ENCODE measurements at regions not wholly inside any gene's neighbourhood (a gene's known extent, or its start where the extent isn't known, plus 50 kb on each side); places are given as distances from the start of the nearest gene placed in this dataset.

- no peak for DNase-seq
Observed at GRCh38 chr6:14276667-14277404, 159.3 kb downstream of the CD83 start.

GRCh38 chr6:14277405-14277930 is 159.9 kb downstream of the CD83 start:
- no peak for DNase-seq

- no peak for DNase-seq
Observed at GRCh38 chr6:14278006-14278405, 160.4 kb downstream of the CD83 start.

- no peak for DNase-seq
Observed at GRCh38 chr6:14278446-14278845, 160.9 kb downstream of the CD83 start.

- no peak for DNase-seq
Observed at GRCh38 chr6:14280006-14280510, 162.5 kb downstream of the CD83 start.

- DNase-seq, result no peak
Observed at GRCh38 chr6:14280766-14281293, 163.3 kb downstream of the CD83 start.

GRCh38 chr6:14281811-14282660 is 164.5 kb downstream of the CD83 start:
- no peak for DNase-seq

GRCh38 chr6:14282854-14283505 is 165.4 kb downstream of the CD83 start:
- no peak for DNase-seq

- peak in 1 of 2 experiments; percentile 22 for DNase-seq
Observed at GRCh38 chr6:14283600-14284235, 166.1 kb downstream of the CD83 start.

GRCh38 chr6:14284969-14285590 is 167.5 kb downstream of the CD83 start:
- no peak for DNase-seq

GRCh38 chr6:14286144-14286543 is 168.6 kb downstream of the CD83 start:
- DNase-seq, result no peak

GRCh38 chr6:14286634-14287428 is 169.3 kb downstream of the CD83 start:
- no peak for DNase-seq

GRCh38 chr6:14287707-14288106 is 170.1 kb downstream of the CD83 start:
- DNase-seq, result no peak

GRCh38 chr6:14288910-14289309 is 171.3 kb downstream of the CD83 start:
- peak in 1 of 2 experiments; percentile 9 for DNase-seq

GRCh38 chr6:14290041-14290771 is 172.6 kb downstream of the CD83 start:
- no peak for DNase-seq

- DNase-seq, result no peak
Observed at GRCh38 chr6:14290772-14291330, 173.3 kb downstream of the CD83 start.

- DNase-seq, result no peak
Observed at GRCh38 chr6:14291331-14291730, 173.8 kb downstream of the CD83 start.

GRCh38 chr6:14292119-14292518 is 174.5 kb downstream of the CD83 start:
- DNase-seq, result no peak

- DNase-seq, result no peak
Observed at GRCh38 chr6:14294270-14294951, 176.8 kb downstream of the CD83 start.

Measured in NCI-H524 (cell line).